HK-2 (cell line): ENCODE measurements at regions not wholly inside any gene's neighbourhood (a gene's known extent, or its start where the extent isn't known, plus 50 kb on each side); places are given as distances from the start of the nearest gene placed in this dataset.
A peak's percentile ranks its signal among the peaks of the same experiment; 100 is the strongest.
"Not testable (repeated sequence)": the region's sequence is repeated elsewhere in the genome, so short reads cannot be mapped to it uniquely, and the experiment has no call there.

Experiments
- DNase-seq: peaks from one replicate; pipeline ENCODE4 v3.0.0-alpha.2; 2018; ENCODE audit not compliant: unreplicated experiment

- no peak for DNase-seq
These were observed 94.3 kb upstream of the FRMD4A start for GRCh38 chr10:14425034-14425433.

GRCh38 chr10:14423111-14423744 lies 92.5 kb upstream of the FRMD4A start:
- no peak for DNase-seq

- no peak for DNase-seq
These were observed 91.7 kb upstream of the FRMD4A start for GRCh38 chr10:14422431-14422830.

GRCh38 chr10:14421941-14422340 lies 91.2 kb upstream of the FRMD4A start:
- no peak for DNase-seq

- DNase-seq, result not testable (repeated sequence)
These were observed 86.6 kb upstream of the FRMD4A start for GRCh38 chr10:14417336-14417735.

GRCh38 chr10:14416308-14416700 lies 85.6 kb upstream of the FRMD4A start:
- DNase-seq, result no peak

- DNase-seq, result no peak
These were observed 85.1 kb upstream of the FRMD4A start for GRCh38 chr10:14415676-14416307.

- DNase-seq, result no peak
These were observed 84.2 kb upstream of the FRMD4A start for GRCh38 chr10:14414901-14415300.

- no peak for DNase-seq
These were observed 82.8 kb upstream of the FRMD4A start for GRCh38 chr10:14413523-14413922.

- DNase-seq, result no peak
These were observed 81.9 kb upstream of the FRMD4A start for GRCh38 chr10:14412624-14413023.

- DNase-seq, result no peak
These were observed 79.2 kb upstream of the FRMD4A start for GRCh38 chr10:14409856-14410458.

- DNase-seq, result no peak
These were observed 78.5 kb upstream of the FRMD4A start for GRCh38 chr10:14409247-14409646.

- DNase-seq, result no peak
These were observed 77.4 kb upstream of the FRMD4A start for GRCh38 chr10:14408139-14408538.

GRCh38 chr10:14407567-14407966 lies 76.8 kb upstream of the FRMD4A start:
- DNase-seq, result no peak

- DNase-seq, result no peak
These were observed 74.6 kb upstream of the FRMD4A start for GRCh38 chr10:14405076-14406065.

- no peak for DNase-seq
These were observed 73.3 kb upstream of the FRMD4A start for GRCh38 chr10:14403881-14404623.

- no peak for DNase-seq
These were observed 72.6 kb upstream of the FRMD4A start for GRCh38 chr10:14403359-14403758.

- DNase-seq, result no peak
These were observed 68.9 kb upstream of the FRMD4A start for GRCh38 chr10:14399641-14400040.

- peak; percentile 51 for DNase-seq
These were observed 66.3 kb upstream of the FRMD4A start for GRCh38 chr10:14397066-14397465.

GRCh38 chr10:14396411-14397048 lies 65.8 kb upstream of the FRMD4A start:
- DNase-seq, result peak; percentile 5

GRCh38 chr10:14394179-14394578 lies 63.5 kb upstream of the FRMD4A start:
- no peak for DNase-seq
